NCI-H510A treated with DMSO at 0.1 percent for 48 hours (cell line): ENCODE measurements at regions not wholly inside any gene's neighbourhood (a gene's known extent, or its start where the extent isn't known, plus 50 kb on each side); places are given as distances from the start of the nearest gene placed in this dataset.

Source experiments
- DNase-seq: peaks from one replicate; lab custom pipeline; 2025; lab: John Stamatoyannopoulos, UW

GRCh38 chr12:81811061-81811777 is 52.1 kb upstream of the PPFIA2 start:
- no peak for DNase-seq

DNA sequence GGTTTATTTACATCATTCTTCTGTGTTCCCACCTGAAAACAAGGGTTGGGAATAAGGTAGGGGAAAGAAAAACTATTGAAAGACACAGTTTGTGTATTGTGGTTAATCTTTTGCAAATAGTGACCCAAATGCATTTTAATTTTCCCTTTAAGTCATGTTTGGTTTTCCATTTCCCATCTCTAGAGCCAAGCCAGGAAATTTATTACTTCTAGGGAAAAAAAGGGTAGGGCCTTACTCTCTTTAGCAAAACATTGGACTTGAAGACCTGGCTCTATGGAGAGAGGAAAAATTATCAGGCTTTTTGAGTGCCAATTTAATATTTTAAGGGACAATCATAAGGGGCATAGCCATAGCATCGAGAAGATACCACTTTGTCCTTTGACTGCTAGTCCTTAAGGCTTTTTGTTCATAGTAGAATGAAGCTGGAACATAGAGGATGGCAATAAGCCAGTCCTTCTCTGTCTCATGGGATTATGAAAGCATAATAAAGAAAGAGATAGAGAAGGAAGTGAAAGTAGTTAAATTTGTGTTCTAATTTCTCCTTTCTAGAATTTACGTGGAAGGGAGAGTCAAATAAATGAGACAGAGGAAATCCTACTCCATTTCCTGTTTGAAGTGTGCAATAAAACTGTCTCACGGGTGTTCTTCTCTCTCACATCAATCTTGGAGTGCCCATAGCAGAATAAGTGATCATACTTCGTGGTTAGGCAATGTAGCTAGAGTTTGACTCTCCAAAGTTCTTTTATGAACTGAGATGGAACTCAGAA is 50.9 kb upstream of the PPFIA2 start:
- no peak for DNase-seq

DNA sequence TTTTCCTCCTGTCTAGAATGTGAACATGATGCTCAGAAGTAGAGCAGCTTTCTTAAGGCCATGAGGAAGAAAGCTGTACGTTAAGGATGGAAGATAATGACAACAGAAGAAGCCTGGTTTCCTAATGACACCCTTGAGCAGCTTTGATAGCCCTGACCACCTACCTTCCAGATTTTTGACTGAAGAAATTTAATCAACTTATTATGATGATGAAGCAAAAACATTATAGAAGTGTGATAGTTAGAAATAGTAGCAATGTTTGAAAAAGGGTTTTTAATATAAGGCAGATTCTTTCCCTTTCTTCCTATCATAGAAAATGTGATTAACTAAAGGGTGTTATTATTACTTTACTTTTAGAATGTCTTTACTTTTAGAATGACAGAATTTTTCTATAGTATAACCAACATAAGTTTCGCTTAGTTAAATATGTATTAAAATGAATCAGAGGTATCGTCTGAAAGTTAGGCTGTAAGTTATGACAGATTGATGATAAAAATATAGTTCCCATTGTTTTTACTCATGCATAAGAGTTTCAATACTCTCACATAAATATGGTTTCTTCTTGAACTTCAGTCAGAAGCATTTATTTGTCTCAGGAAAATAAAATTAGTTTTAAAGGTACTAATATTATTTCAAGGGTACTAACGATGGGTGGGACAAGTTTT is 50.1 kb upstream of the PPFIA2 start:
- DNase-seq: no peak
